ENCODE measurements at regions not wholly inside any gene's neighbourhood (a gene's known extent, or its start where the extent isn't known, plus 50 kb on each side); places are given as distances from the start of the nearest gene placed in this dataset.
"Not testable (repeated sequence)": the region's sequence is repeated elsewhere in the genome, so short reads cannot be mapped to it uniquely, and the experiment has no call there.

GRCh38 chr3:25957026-25957425 is 167.1 kb downstream of the OXSM start:
- DNase-seq, result no peak

- no peak for DNase-seq
Observed at GRCh38 chr3:25960776-25961175, 170.9 kb downstream of the OXSM start.

GRCh38 chr3:25962255-25962654 is 172.4 kb downstream of the OXSM start:
- DNase-seq, result no peak

GRCh38 chr3:25964141-25964540 is 174.3 kb downstream of the OXSM start:
- no peak for DNase-seq

- no peak for DNase-seq
Observed at GRCh38 chr3:25967385-25967784, 177.5 kb downstream of the OXSM start.

- peak; percentile 34 for DNase-seq
Observed at GRCh38 chr3:25971736-25972135, 181.8 kb downstream of the OXSM start.

GRCh38 chr3:25973122-25973521 is 183.2 kb downstream of the OXSM start:
- peak; percentile 77 for DNase-seq

- DNase-seq, result no peak
Observed at GRCh38 chr3:25982756-25983155, 192.9 kb downstream of the OXSM start.

GRCh38 chr3:25985621-25986020 is 195.7 kb downstream of the OXSM start:
- DNase-seq, result no peak

- no peak for DNase-seq
Observed at GRCh38 chr3:25992606-25993005, 202.7 kb downstream of the OXSM start.

GRCh38 chr3:26004172-26004571 is 214.3 kb downstream of the OXSM start:
- no peak for DNase-seq

- no peak for DNase-seq
Observed at GRCh38 chr3:26011276-26011675, 221.4 kb downstream of the OXSM start.

GRCh38 chr3:26012241-26012745 is 222.4 kb downstream of the OXSM start:
- no peak for DNase-seq

- DNase-seq, result no peak
Observed at GRCh38 chr3:26015752-26016151, 225.9 kb downstream of the OXSM start.

- no peak for DNase-seq
Observed at GRCh38 chr3:26018889-26019288, 229.0 kb downstream of the OXSM start.

- DNase-seq, result not testable (repeated sequence)
Observed at GRCh38 chr3:26024206-26024605, 234.3 kb downstream of the OXSM start.

- no peak for DNase-seq
Observed at GRCh38 chr3:26029321-26029720, 239.4 kb downstream of the OXSM start.

GRCh38 chr3:26042126-26042525 is 252.2 kb downstream of the OXSM start:
- not testable (repeated sequence) for DNase-seq

- DNase-seq, result no peak
Observed at GRCh38 chr3:26049951-26050350, 260.1 kb downstream of the OXSM start.

GRCh38 chr3:26050776-26051175 is 260.9 kb downstream of the OXSM start:
- DNase-seq, result no peak

- DNase-seq, result no peak
Observed at GRCh38 chr3:26058901-26059321, 269.0 kb downstream of the OXSM start.

- no peak for DNase-seq
Observed at GRCh38 chr3:26061947-26062346, 272.1 kb downstream of the OXSM start.

- no peak for DNase-seq
Observed at GRCh38 chr3:26064297-26064696, 274.4 kb downstream of the OXSM start.

GRCh38 chr3:26068890-26069289 is 279.0 kb downstream of the OXSM start:
- no peak for DNase-seq

GRCh38 chr3:26070854-26071253 is 281.0 kb downstream of the OXSM start:
- DNase-seq, result no peak

- DNase-seq, result no peak
Observed at GRCh38 chr3:26074080-26074479, 284.2 kb downstream of the OXSM start.

Data from NCI-H2171 (cell line).